ENCODE measurements at regions not wholly inside any gene's neighbourhood (a gene's known extent, or its start where the extent isn't known, plus 50 kb on each side); places are given as distances from the start of the nearest gene placed in this dataset.
A peak's percentile ranks its signal among the peaks of the same experiment; 100 is the strongest.

DNA sequence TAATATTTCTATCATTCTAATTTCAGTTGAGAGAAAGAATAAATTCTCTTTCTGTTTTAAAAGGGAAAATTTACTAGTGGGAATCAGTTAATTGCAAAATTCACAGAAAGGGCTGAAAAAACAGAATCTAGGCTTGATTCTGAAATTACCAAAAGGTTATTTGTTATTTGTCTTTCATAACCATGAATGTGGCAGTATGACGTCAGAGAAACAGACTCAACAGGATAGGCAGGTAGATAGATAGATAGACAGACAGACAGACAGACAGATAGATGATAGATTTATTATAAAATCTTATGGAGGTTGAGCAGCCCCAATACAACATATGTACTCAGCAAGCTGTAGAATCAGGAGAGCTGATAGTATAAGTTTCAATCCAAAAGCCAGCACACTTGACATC, 311.0 kb downstream of the ADAM29 start:
- Histone ChIP-seq H3K23ac (ENCODE audit: low read length) (no peak overlapping the region), H4K5ac (ENCODE audit: low read length) (no peak overlapping the region), H3K4me1 (ENCODE audit: control insufficient read depth, low read depth, low read length) (no peaks in the 10 kb centered on the region), H3K79me1 (ENCODE audit: low read length) (no peaks in the 10 kb centered on the region), H4K8ac (ENCODE audit: low read depth, low read length) (no peak overlapping the region), H3K36me3 (ENCODE audit: control insufficient read depth, insufficient read depth, low read length) (no peaks in the 10 kb centered on the region), H3K79me2 (ENCODE audit: control insufficient read depth, insufficient read depth, low read length) (no peaks in the 10 kb centered on the region), H3K27me3 (ENCODE audit: insufficient read depth, low read length, poor library complexity) (no peaks in the 10 kb centered on the region), H3K4me2 (ENCODE audit: low read length) (no peak overlapping the region), H3K9ac (ENCODE audit: low read length) (no peak overlapping the region), H3K56ac (ENCODE audit: low read length) (no peak overlapping the region), H2AK5ac (ENCODE audit: low read length) (no peak overlapping the region), H2BK120ac (ENCODE audit: low read depth, low read length) (no peak overlapping the region), H2BK15ac (replicated peaks; ENCODE audit: low read depth) (no peak overlapping the region), H2BK5ac (ENCODE audit: low read length) (no peak overlapping the region), H3K4ac (ENCODE audit: low read depth, low read length) (no peak overlapping the region), H3K18ac (ENCODE audit: low read length) (no peak overlapping the region), H3K27ac (ENCODE audit: low read depth, low read length) (no peak overlapping the region), H3K4me3 (ENCODE audit: low read length) (no peak overlapping the region)
- WGBS (ENCODE audit: extremely low coverage, insufficient coverage, low lambda C conversion rate), result no CpG with 5 or more reads among the region's 1 CpG
- DNase-seq, result no peak

DNA sequence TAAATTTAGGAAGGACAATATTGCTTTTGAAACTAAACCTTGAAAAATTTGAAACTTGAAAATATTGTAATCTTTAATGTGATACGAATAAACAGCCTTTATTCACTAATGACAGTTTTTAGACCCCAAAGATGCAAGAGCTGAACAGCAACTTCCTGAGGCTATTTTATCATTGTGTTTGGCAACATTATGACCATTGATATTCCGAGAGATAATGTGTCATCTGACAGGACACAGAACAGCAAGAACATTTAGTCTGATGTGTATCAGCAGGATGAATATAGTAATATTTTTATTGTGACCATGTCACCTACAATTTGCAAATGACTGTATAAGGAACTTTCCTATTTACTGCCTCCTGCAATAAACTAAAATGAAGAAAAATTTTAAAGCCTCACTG, 316.0 kb downstream of the ADAM29 start:
- Histone ChIP-seq H3K79me2 (ENCODE audit: control insufficient read depth, insufficient read depth, low read length) (no peaks in the 10 kb centered on the region), H2AK5ac (ENCODE audit: low read length) (no peak overlapping the region), H2BK120ac (ENCODE audit: low read depth, low read length) (no peak overlapping the region), H2BK15ac (replicated peaks; ENCODE audit: low read depth) (no peak overlapping the region), H4K5ac (ENCODE audit: low read length) (no peak overlapping the region), H3K4ac (ENCODE audit: low read depth, low read length) (no peak overlapping the region), H4K8ac (ENCODE audit: low read depth, low read length) (no peak overlapping the region), H3K4me1 (ENCODE audit: control insufficient read depth, low read depth, low read length) (no peaks in the 10 kb centered on the region), H3K79me1 (ENCODE audit: low read length) (no peaks in the 10 kb centered on the region), H3K27ac (ENCODE audit: low read depth, low read length) (no peak overlapping the region), H3K4me2 (ENCODE audit: low read length) (no peak overlapping the region), H2BK5ac (ENCODE audit: low read length) (no peak overlapping the region), H3K23ac (ENCODE audit: low read length) (no peak overlapping the region), H3K56ac (ENCODE audit: low read length) (no peak overlapping the region), H3K18ac (ENCODE audit: low read length) (no peak overlapping the region), H3K9ac (ENCODE audit: low read length) (no peak overlapping the region), H3K4me3 (ENCODE audit: low read length) (no peak overlapping the region), H3K36me3 (ENCODE audit: control insufficient read depth, insufficient read depth, low read length) (no peaks in the 10 kb centered on the region), H3K27me3 (ENCODE audit: insufficient read depth, low read length, poor library complexity) (no peaks in the 10 kb centered on the region)
- DNase-seq, result no peak
- no CpG with 5 or more reads among the region's 2 CpGs for WGBS (ENCODE audit: extremely low coverage, insufficient coverage, low lambda C conversion rate)

DNA sequence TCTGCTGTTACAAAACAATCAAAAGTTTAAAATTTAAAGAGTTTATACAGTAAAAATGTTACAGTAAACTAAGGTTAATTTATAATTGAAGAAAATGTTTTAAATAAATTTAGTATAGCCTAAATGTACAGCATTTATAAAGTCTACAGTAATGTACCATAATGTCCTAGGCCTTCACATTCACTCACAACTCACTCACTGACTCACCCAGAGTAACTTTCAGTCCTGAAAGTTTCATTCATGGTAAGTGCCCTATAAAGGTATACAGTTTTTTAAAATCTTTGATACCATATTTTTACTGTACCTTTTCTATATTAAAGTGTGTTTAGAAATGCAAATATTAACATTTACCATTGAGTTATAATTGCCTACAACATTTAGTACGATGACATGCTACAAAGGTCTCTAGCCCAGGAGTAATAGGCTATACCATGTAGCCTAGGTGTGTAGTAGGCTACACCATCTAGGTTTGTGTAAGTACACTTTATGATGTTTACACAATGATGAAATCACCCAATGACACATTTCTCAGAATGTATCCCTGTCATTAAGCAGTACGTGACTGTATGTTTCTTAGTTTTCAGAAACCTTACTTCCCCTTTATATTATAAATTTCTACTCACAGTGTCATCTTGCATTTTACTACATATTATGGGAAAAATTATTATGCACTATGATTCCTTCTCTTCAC, 320.8 kb downstream of the ADAM29 start:
- H3K36me3 ChIP-seq (ENCODE audit: control insufficient read depth, insufficient read depth, low read length), result no peaks in the 10 kb centered on the region
- no peak overlapping the region for H4K8ac ChIP-seq (ENCODE audit: low read depth, low read length)
- no peak overlapping the region for H3K56ac ChIP-seq (ENCODE audit: low read length)
- no peak overlapping the region for H2BK120ac ChIP-seq (ENCODE audit: low read depth, low read length)
- no peak overlapping the region for H3K23ac ChIP-seq (ENCODE audit: low read length)
- H3K4ac ChIP-seq (ENCODE audit: low read depth, low read length), result no peak overlapping the region
- no peak for DNase-seq
- no peak overlapping the region for H3K4me2 ChIP-seq (ENCODE audit: low read length)
- H3K27me3 ChIP-seq (ENCODE audit: insufficient read depth, low read length, poor library complexity), result no peaks in the 10 kb centered on the region
- no peak overlapping the region for H3K18ac ChIP-seq (ENCODE audit: low read length)
- no peak overlapping the region for H4K5ac ChIP-seq (ENCODE audit: low read length)
- no peak overlapping the region for H2AK5ac ChIP-seq (ENCODE audit: low read length)
- no peak overlapping the region for H2BK5ac ChIP-seq (ENCODE audit: low read length)
- H2BK15ac ChIP-seq (replicated peaks; ENCODE audit: low read depth), result no peak overlapping the region
- WGBS (ENCODE audit: extremely low coverage, insufficient coverage, low lambda C conversion rate), result no CpG with 5 or more reads among the region's 2 CpGs
- H3K4me3 ChIP-seq (ENCODE audit: low read length), result no peak overlapping the region
- no peaks in the 10 kb centered on the region for H3K4me1 ChIP-seq (ENCODE audit: control insufficient read depth, low read depth, low read length)
- no peak overlapping the region for H3K9ac ChIP-seq (ENCODE audit: low read length)
- no peaks in the 10 kb centered on the region for H3K79me1 ChIP-seq (ENCODE audit: low read length)
- H3K27ac ChIP-seq (ENCODE audit: low read depth, low read length), result no peak overlapping the region
- no peaks in the 10 kb centered on the region for H3K79me2 ChIP-seq (ENCODE audit: control insufficient read depth, insufficient read depth, low read length)

DNA sequence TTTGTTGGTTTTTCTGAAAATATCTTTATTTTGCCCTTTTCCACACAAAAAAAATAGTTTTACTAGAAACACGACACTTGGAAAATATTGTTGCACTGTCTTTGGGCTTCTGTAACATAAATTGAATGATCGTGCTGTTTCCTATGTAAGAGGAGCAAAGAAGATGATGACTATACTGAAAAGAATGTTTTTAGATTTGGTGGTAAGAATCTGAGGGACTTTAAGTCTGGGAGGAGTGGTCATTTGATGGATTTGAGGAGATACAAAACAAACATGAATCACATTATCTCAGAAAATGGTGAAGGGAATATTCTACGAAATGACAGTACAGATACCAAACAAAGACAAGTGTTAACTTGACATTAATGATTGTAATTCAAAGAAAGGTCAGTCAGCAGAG, 328.8 kb downstream of the ADAM29 start:
- no peaks in the 10 kb centered on the region for H3K4me1 ChIP-seq (ENCODE audit: control insufficient read depth, low read depth, low read length)
- no peak overlapping the region for H3K18ac ChIP-seq (ENCODE audit: low read length)
- H3K79me1 ChIP-seq (ENCODE audit: low read length), result no peaks in the 10 kb centered on the region
- no peak overlapping the region for H3K56ac ChIP-seq (ENCODE audit: low read length)
- WGBS (ENCODE audit: extremely low coverage, insufficient coverage, low lambda C conversion rate), result no CpG with 5 or more reads among the region's 3 CpGs
- no peaks in the 10 kb centered on the region for H3K27me3 ChIP-seq (ENCODE audit: insufficient read depth, low read length, poor library complexity)
- H3K27ac ChIP-seq (ENCODE audit: low read depth, low read length), result no peak overlapping the region
- DNase-seq, result no peak
- H3K4ac ChIP-seq (ENCODE audit: low read depth, low read length), result no peak overlapping the region
- H3K23ac ChIP-seq (ENCODE audit: low read length), result no peak overlapping the region
- H3K4me3 ChIP-seq (ENCODE audit: low read length), result no peak overlapping the region
- no peak overlapping the region for H2AK5ac ChIP-seq (ENCODE audit: low read length)
- H3K79me2 ChIP-seq (ENCODE audit: control insufficient read depth, insufficient read depth, low read length), result no peaks in the 10 kb centered on the region
- no peaks in the 10 kb centered on the region for H3K36me3 ChIP-seq (ENCODE audit: control insufficient read depth, insufficient read depth, low read length)
- no peak overlapping the region for H2BK15ac ChIP-seq (replicated peaks; ENCODE audit: low read depth)
- no peak overlapping the region for H2BK120ac ChIP-seq (ENCODE audit: low read depth, low read length)
- no peak overlapping the region for H4K8ac ChIP-seq (ENCODE audit: low read depth, low read length)
- H3K4me2 ChIP-seq (ENCODE audit: low read length), result no peak overlapping the region
- H4K5ac ChIP-seq (ENCODE audit: low read length), result no peak overlapping the region
- no peak overlapping the region for H3K9ac ChIP-seq (ENCODE audit: low read length)
- H2BK5ac ChIP-seq (ENCODE audit: low read length), result no peak overlapping the region

DNA sequence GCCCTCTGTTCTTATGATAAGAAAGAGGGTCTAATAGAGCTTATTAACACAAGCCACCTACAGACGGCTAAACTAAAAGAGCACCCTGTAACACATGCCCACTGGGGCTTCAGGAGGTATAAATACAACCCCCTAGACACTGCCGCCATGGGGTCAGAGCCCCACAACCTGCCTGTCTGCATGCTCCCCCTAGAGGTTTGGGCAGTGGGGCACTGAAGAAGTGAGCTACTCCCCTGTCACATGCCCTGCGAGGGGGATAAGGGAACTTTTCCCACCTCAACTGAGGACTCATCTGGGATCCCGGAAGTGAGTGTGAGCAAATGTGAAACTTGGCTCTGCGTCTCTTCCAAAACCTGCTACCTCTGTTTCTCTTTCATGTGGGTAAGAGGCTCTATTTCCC, 334.5 kb downstream of the ADAM29 start:
- no peaks in the 10 kb centered on the region for H3K79me2 ChIP-seq (ENCODE audit: control insufficient read depth, insufficient read depth, low read length)
- H2BK120ac ChIP-seq (ENCODE audit: low read depth, low read length), result no peak overlapping the region
- no peak overlapping the region for H2BK5ac ChIP-seq (ENCODE audit: low read length)
- H4K8ac ChIP-seq (ENCODE audit: low read depth, low read length), result no peak overlapping the region
- no peak overlapping the region for H3K18ac ChIP-seq (ENCODE audit: low read length)
- H3K36me3 ChIP-seq (ENCODE audit: control insufficient read depth, insufficient read depth, low read length), result no peaks in the 10 kb centered on the region
- no peak overlapping the region for H3K23ac ChIP-seq (ENCODE audit: low read length)
- H2BK15ac ChIP-seq (replicated peaks; ENCODE audit: low read depth), result no peak overlapping the region
- no CpG with 5 or more reads among the region's 5 CpGs for WGBS (ENCODE audit: extremely low coverage, insufficient coverage, low lambda C conversion rate)
- no peaks in the 10 kb centered on the region for H3K79me1 ChIP-seq (ENCODE audit: low read length)
- H3K27ac ChIP-seq (ENCODE audit: low read depth, low read length), result no peak overlapping the region
- no peak overlapping the region for H3K4me3 ChIP-seq (ENCODE audit: low read length)
- no peaks in the 10 kb centered on the region for H3K4me1 ChIP-seq (ENCODE audit: control insufficient read depth, low read depth, low read length)
- H3K27me3 ChIP-seq (ENCODE audit: insufficient read depth, low read length, poor library complexity), result no peaks in the 10 kb centered on the region
- no peak overlapping the region for H3K4me2 ChIP-seq (ENCODE audit: low read length)
- H3K56ac ChIP-seq (ENCODE audit: low read length), result no peak overlapping the region
- no peak overlapping the region for H3K4ac ChIP-seq (ENCODE audit: low read depth, low read length)
- DNase-seq, result peak; percentile 21
- H3K9ac ChIP-seq (ENCODE audit: low read length), result no peak overlapping the region
- no peak overlapping the region for H2AK5ac ChIP-seq (ENCODE audit: low read length)
- no peak overlapping the region for H4K5ac ChIP-seq (ENCODE audit: low read length)

Data from mesendoderm (in vitro differentiated cells).